Ovary (tissue), 7 donors: ENCODE measurements at regions not wholly inside any gene's neighbourhood (a gene's known extent, or its start where the extent isn't known, plus 50 kb on each side); places are given as distances from the start of the nearest gene placed in this dataset.

ENCODE experiments used
- DNase-seq, 5 donors: peaks; one replicate each; pipeline ENCODE4 v3.0.0-alpha.2; 2019 to 2020
- H3K27ac ChIP-seq, 2 donors: fragments of 200-600 bp; one replicate each; pipeline versions ENCODE4 v1.5.1 to v1.8.0; 2019 to 2022
- H3K27me3 ChIP-seq: fragments of 200-600 bp; one replicate; pipeline ENCODE4 v1.8.0; 2022
- H3K36me3 ChIP-seq: fragments of 200-600 bp; sonication (generic); one replicate; pipeline ENCODE4 v1.5.1; 2019
- H3K4me1 ChIP-seq: one replicate; pipeline ENCODE4 v1.8.1; 2013; ENCODE audit warnings: mild to moderate bottlenecking, moderate library complexity; ENCODE audit not compliant: insufficient read depth
- H3K4me3 ChIP-seq: fragments of 200-600 bp; sonication (generic); one replicate; pipeline ENCODE4 v1.5.1; 2017
- H3K9me3 ChIP-seq, 2 donors: fragments of 200-600 bp in 1 of 2; sonication (generic) in 1 of 2; one replicate each; pipeline versions ENCODE4 v1.5.1 to v1.8.1; 2013 to 2019; ENCODE audit warnings: mild to moderate bottlenecking in 1 of 2, moderate library complexity in 1 of 2
- EP300 ChIP-seq: sonication (generic); formaldehyde crosslinking; IDR thresholded peaks from one replicate; pipeline ENCODE4 v1.6.1; 2017; ENCODE audit warnings: antibody characterized with exemption
- POLR2A ChIP-seq: fragments of 450-650 bp; IDR thresholded peaks from one replicate; pipeline ENCODE4 v1.6.1; 2017; ENCODE audit warnings: antibody characterized with exemption, mild to moderate bottlenecking, moderate library complexity
- WGBS, 3 donors: extraction: QIAGEN DNeasy Blood & Tissue Kit in 1 of 3; methylation state at CpG; one replicate each; pipeline versions ENCODE4 v1.1.5 to v1.1.7; 2013 to 2017; 5-methylcytosine and 5-hydroxymethylcytosine counted together
- intact Hi-C, 4 donors: fragments of 100-400 bp; cut with DNase I; formaldehyde crosslinking; loops; one replicate each; pipeline versions ENCODE4 v1.11.0 to v1.15.1; 2022 to 2023
- TF ChIP-seq, protein P1 (sequence below), 3 donors: fragments of 450-650 bp in 2 of 3; fragments of 200-600 bp in 1 of 3; IDR thresholded peaks; one replicate each; pipeline versions ENCODE4 v1.5.1 to v1.8.0; 2016 to 2022; ENCODE audit warnings: antibody characterized with exemption in 3 of 3, mild to moderate bottlenecking in 1 of 3
- donor health status: DM: no; HTN: no; CAD: no; lungs with moderate emphysema.
- donor health status: DM: no; HTN: no; CAD: no.
- donor health status: Bipolar disorder and iron deficiency.
- donor health status: DM: no; HTN: no; CAD: no.
- donor health status: DM: yes; HTN: yes; CAD: no.

DNA sequence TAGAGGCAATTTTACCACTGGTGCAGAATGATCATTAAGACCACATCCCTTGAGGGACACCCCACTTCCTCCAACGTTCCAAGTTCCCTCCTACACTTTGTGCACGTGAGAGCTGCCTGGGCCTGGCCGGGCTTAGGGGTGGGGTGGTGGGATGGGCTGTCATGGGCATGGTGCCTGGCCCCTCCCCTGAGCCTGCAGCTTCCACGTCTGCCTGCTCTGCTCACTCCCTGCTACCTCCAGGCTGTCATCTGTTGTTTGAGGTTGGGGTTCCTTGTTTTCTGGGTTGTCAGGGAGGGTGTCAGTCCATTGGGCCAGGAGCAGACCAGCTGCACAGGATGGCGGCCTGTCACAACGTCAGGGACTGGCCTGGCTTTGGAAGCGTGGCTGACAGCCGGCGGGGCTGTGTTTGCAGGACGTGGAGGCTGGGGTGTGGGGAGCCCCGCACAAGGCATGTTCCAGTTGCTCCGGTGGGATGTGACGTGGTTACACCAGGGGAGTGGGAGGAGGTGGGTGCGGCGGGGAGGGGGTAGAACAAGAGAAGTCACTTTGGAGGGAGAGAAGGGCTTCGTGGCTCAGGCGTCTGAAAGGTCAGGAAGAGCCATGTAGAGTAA is 72.3 kb downstream of the RTP5 start:
- no peak for DNase-seq
- intact Hi-C loops: no loop called here
- no peak for TF ChIP-seq EP300
- TF ChIP-seq POLR2A: no peak
- TF ChIP-seq, protein P1, sequence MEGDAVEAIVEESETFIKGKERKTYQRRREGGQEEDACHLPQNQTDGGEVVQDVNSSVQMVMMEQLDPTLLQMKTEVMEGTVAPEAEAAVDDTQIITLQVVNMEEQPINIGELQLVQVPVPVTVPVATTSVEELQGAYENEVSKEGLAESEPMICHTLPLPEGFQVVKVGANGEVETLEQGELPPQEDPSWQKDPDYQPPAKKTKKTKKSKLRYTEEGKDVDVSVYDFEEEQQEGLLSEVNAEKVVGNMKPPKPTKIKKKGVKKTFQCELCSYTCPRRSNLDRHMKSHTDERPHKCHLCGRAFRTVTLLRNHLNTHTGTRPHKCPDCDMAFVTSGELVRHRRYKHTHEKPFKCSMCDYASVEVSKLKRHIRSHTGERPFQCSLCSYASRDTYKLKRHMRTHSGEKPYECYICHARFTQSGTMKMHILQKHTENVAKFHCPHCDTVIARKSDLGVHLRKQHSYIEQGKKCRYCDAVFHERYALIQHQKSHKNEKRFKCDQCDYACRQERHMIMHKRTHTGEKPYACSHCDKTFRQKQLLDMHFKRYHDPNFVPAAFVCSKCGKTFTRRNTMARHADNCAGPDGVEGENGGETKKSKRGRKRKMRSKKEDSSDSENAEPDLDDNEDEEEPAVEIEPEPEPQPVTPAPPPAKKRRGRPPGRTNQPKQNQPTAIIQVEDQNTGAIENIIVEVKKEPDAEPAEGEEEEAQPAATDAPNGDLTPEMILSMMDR (IDR thresholded peaks at IDR 0.05): no peak

DNA sequence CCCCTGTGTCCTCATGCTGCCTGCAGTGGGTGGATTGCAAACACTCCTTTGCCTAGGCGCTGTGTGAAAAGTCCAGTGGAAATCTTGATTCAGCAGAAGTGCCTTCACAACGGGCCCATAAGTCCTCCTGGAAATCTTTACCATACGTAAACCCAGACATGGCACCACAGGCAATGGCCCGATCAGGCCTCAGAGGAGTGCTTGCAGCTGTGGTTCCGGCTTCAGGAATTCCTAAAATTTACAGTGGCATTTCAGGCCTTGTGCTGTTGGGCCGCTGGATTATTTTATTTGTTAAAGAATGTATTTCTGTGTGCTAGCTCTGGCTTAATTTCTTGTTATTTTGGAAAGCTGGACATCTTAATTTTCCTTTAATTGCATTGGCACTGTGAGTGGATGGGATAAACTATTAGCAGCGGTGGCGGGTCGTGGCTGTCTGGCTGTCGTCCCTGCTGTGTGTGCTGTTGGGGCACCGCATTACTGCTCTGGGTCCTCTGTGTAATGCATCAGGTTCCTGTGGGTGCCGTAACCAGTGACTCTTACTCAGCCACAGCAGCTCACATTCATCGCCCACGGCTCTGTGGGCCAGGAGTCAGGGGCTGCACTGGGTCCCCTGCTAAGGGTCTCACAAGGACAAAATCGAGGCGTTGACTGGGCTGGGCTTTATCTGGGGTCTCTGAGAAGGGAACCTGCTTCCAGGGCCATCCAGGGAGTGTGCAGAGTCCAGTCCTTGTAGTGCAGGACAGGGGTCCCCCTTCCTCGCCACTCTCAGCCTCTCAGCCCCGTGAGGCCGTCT is 73.1 kb downstream of the RTP5 start:
- no peaks in the 10 kb centered on the region for H3K27me3 ChIP-seq
- WGBS, 3 donors: 50 to 77% (median 66%) methylated on average over 19 of the region's 19 CpGs
- H3K27ac ChIP-seq: no peak overlapping the region

More for the DNA sequence above, 72.3 kb downstream of the RTP5 start:
- no peak overlapping the region for H3K4me3 ChIP-seq
- no peak overlapping the region for H3K27ac ChIP-seq
- no peaks in the 10 kb centered on the region for H3K27me3 ChIP-seq
- no peaks in the 10 kb centered on the region for H3K9me3 ChIP-seq
- H3K4me1 ChIP-seq: peaks cover 2% of the 10 kb centered on the region
- H3K36me3 ChIP-seq: no peaks in the 10 kb centered on the region
- 50 to 60% (median 53%) methylated on average over 17 of the region's 17 CpGs for WGBS, 3 donors

DNA sequence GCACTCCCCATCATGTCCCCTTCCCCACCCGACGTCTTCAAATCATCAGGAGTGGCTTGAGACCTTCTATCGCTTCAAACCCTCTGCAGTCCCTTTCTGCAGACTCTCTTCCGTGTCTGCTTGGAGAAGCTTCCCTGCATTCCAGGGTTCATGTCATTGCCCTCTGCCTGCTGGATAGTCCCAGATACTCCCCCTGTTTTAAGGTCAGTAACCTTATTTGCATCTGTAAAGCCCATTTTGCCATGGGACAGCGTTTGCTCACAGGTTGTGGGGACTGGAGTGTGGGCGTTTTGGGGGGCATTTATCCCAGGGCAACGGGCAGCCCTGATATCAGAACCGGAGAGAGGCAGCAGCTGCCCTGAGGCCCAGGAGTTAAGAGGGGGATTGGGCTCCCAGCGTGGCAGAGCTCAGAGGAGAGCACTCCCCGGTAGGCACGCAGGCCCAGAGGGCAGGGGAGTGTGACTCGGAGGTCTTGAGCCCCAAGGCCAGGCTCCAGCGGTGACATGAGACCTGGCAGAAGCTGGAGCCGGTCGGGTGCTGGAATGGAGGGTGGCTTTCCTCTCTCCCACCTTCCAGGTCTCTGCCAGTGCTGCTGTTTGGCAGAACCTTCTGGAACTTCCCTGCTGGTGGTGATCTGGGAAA is 73.8 kb downstream of the RTP5 start:
- DNase-seq: no peak

More for the DNA sequence above, 73.1 kb downstream of the RTP5 start:
- no peaks in the 10 kb centered on the region for H3K36me3 ChIP-seq
- no peaks in the 10 kb centered on the region for H3K9me3 ChIP-seq
- intact Hi-C loops: no loop called here
- TF ChIP-seq POLR2A: no peak
- no peak for TF ChIP-seq EP300
- TF ChIP-seq, protein P1 (IDR thresholded peaks at IDR 0.05): no peak
- DNase-seq: no peak
- no peak overlapping the region for H3K4me3 ChIP-seq
- H3K4me1 ChIP-seq: peaks cover 2% of the 10 kb centered on the region

DNA sequence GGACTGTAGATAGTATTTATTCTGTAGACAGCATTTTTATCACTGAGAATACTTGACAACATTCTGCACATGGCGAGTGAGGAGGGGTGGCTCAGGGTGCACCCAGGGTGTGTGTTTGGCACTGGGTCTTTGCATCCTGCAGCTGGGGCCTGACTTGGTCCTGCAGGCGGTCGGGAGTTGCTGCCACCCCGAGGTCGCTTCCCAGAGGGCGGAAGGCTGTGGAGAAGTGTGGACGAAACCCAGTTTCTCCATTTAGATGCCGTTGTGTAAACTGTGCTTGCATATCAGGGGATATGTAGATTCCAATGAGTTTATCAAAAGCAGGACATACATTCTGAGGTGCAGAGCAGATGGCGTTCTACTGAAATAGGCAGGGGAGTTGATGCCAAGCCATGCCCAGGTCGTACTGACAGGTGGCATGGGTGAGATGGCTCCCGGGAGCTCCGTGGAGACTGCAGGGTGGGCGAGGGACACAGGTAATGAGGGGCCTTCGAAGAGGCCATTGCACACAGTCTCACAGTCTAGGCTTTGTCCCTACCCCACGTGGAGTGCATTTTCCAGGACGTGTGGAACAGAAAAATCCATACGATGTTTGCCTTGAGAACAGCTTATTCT is 74.5 kb downstream of the RTP5 start:
- Histone ChIP-seq H3K4me3 (no peak overlapping the region), H3K9me3 (no peaks in the 10 kb centered on the region), H3K27me3 (no peaks in the 10 kb centered on the region), H3K27ac (no peak overlapping the region), H3K36me3 (no peaks in the 10 kb centered on the region), H3K4me1 (peaks cover 2% of the 10 kb centered on the region)
- WGBS, 3 donors: 86 to 89% (median 88%) methylated on average over 17 of the region's 17 CpGs
- TF ChIP-seq, protein P1 (IDR thresholded peaks at IDR 0.05): no peak
- no peak for TF ChIP-seq EP300
- intact Hi-C loops: no loop called here
- DNase-seq: no peak

More for the DNA sequence above, 73.8 kb downstream of the RTP5 start:
- intact Hi-C loops: no loop called here
- H3K36me3 ChIP-seq: no peaks in the 10 kb centered on the region
- no peak overlapping the region for H3K4me3 ChIP-seq
- no peaks in the 10 kb centered on the region for H3K27me3 ChIP-seq
- H3K4me1 ChIP-seq: peaks cover 2% of the 10 kb centered on the region
- no peak for TF ChIP-seq EP300
- TF ChIP-seq POLR2A: no peak
- TF ChIP-seq, protein P1 (IDR thresholded peaks at IDR 0.05): no peak
- WGBS, 3 donors: 73 to 82% (median 81%) methylated on average over 15 of the region's 15 CpGs
- H3K9me3 ChIP-seq: no peaks in the 10 kb centered on the region
- H3K27ac ChIP-seq: no peak overlapping the region
